ENCODE measurements at regions not wholly inside any gene's neighbourhood (a gene's known extent, or its start where the extent isn't known, plus 50 kb on each side); places are given as distances from the start of the nearest gene placed in this dataset.

GRCh38 chr5:125537661-125538060 lies 791.2 kb upstream of the ZNF608 start:
- no peak overlapping the region for H3K27ac ChIP-seq (ENCODE audit: extremely low read length, insufficient read depth, low read length)
- TF ChIP-seq ZNF160 (CRISPR knock-in tag; IDR thresholded peaks at IDR 0.05) (no peak), BCL3 (CRISPR knock-in tag; IDR thresholded peaks at IDR 0.05) (no peak), FOXO1 (CRISPR knock-in tag; IDR thresholded peaks at IDR 0.05) (no peak), BCLAF1 (IDR thresholded peaks at IDR 0.05) (no peak), ATF6 (CRISPR knock-in tag; conservative IDR thresholded peaks at IDR 0.05) (no peak)
- intact Hi-C loops (cut with micrococcal nuclease; ENCODE audit: unreplicated experiment), result no loop called here
- no peaks in the 10 kb centered on the region for H3K27me3 ChIP-seq (ENCODE audit: control insufficient read depth in 1 of 2, insufficient read depth in 2 of 2, low read length in 2 of 2)
- no peak for DNase-seq (ENCODE audit: low spot score)
- in situ Hi-C loops (cut with HindIII; ENCODE audit: extremely low pct_ligation_motif_present, low pct_unique_long_range_greater_than_20kb), result no loop called here
- no peak overlapping the region for H2AFZ ChIP-seq (ENCODE audit: low read length)
- POLR2A ChIA-PET, result no interaction called here
- no peak overlapping the region for H3K4me2 ChIP-seq (ENCODE audit: low read depth, low read length)
- ATAC-seq, result no peak
- BruUV-seq (replicated peaks), result no TSS peak
- H3K4me1 ChIP-seq (ENCODE audit: insufficient read depth, low read length), result no peaks in the 10 kb centered on the region
- no peak overlapping the region for H3K4me3 ChIP-seq (replicated peaks in 1 of 3; ENCODE audit: insufficient read depth in 1 of 3, low read depth in 2 of 3, low read length in 3 of 3)
- CTCF ChIA-PET (ENCODE audit: low intra/inter-chr PET ratio, low total read pairs), result no interaction called here
- 0% methylated on average over 2 of the region's 2 CpGs for WGBS (ENCODE audit: low lambda C conversion rate)
- H3K9me3 ChIP-seq (ENCODE audit: low read length), result peaks cover 40% of the 10 kb centered on the region
- no peaks in the 10 kb centered on the region for H3K79me2 ChIP-seq (ENCODE audit: insufficient read depth, low read length)
- no peak overlapping the region for H3K9ac ChIP-seq (ENCODE audit: insufficient read depth, low read depth, low read length)
- no peaks in the 10 kb centered on the region for H4K20me1 ChIP-seq (ENCODE audit: insufficient read depth, low read length)
- H3K36me3 ChIP-seq (replicated peaks in 1 of 2; ENCODE audit: control insufficient read depth in 1 of 2, insufficient read depth in 2 of 2, low read length in 2 of 2), result no peaks in the 10 kb centered on the region
- FAIRE-seq, result no peak

Measured in HepG2 (cell line).